ENCODE measurements at regions not wholly inside any gene's neighbourhood (a gene's known extent, or its start where the extent isn't known, plus 50 kb on each side); places are given as distances from the start of the nearest gene placed in this dataset.

- TF ChIP-seq L3MBTL2 (conservative IDR thresholded peaks at IDR 0.05): no peak
- TF ChIP-seq SP1 (IDR thresholded peaks at IDR 0.05): no peak
- TF ChIP-seq FOXM1 (IDR thresholded peaks at IDR 0.05; ENCODE audit: borderline replicate concordance): no peak
- TF ChIP-seq ZNF384 (IDR thresholded peaks at IDR 0.05): no peak
- TF ChIP-seq ARNT (IDR thresholded peaks at IDR 0.05): no peak
- no peak for TF ChIP-seq LEF1 (IDR thresholded peaks at IDR 0.05; ENCODE audit: borderline replicate concordance)
- no peak for TF ChIP-seq CTBP1 (IDR thresholded peaks at IDR 0.05; ENCODE audit: borderline replicate concordance)
- no peak for TF ChIP-seq BHLHE40 (IDR thresholded peaks at IDR 0.05; ENCODE audit: borderline replicate concordance)
- TF ChIP-seq FOXA1 (IDR thresholded peaks at IDR 0.05): no peak
- no peak for TF ChIP-seq NFRKB (IDR thresholded peaks at IDR 0.05)
- TF ChIP-seq FOXK2 (IDR thresholded peaks at IDR 0.05): no peak
- no peak for TF ChIP-seq ELF4 (IDR thresholded peaks at IDR 0.05)
- no peak for TF ChIP-seq HDGF (IDR thresholded peaks at IDR 0.05; ENCODE audit: borderline replicate concordance)
These were observed 61.3 kb upstream of the ITSN2 start for GRCh38 chr2:24421668-24422067.

Measured in HEK293T (cell line).